Medulla oblongata (tissue), 1 donor: ENCODE measurements at regions not wholly inside any gene's neighbourhood (a gene's known extent, or its start where the extent isn't known, plus 50 kb on each side); places are given as distances from the start of the nearest gene placed in this dataset.
"Not testable (repeated sequence)": the region's sequence is repeated elsewhere in the genome, so short reads cannot be mapped to it uniquely, and the experiment has no call there.

Experiments used
- DNase-seq: peaks from one replicate; pipeline ENCODE4 v3.0.0-alpha.2; 2015; ENCODE audit errors: extremely low spot score

DNA sequence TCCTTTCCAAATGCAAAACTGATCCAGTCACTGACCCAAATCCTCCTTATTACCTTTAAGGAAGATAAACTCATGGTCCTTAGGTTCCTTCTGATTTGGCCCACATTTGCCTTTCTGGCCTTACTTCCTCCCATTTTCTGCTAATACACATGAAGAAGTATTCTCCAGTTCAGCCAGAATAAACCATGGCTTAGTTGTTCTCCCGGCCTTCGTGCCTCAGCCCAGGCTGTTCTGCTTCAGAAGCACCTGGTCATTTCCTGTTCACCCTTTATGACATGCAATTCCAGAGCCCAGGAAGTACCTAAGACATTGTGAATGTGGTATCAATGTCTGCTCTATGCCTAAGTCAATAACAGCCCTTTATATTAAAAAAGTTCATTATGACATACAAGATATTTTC is 4790.1 kb upstream of the OR11H1 start:
- DNase-seq, result not testable (repeated sequence)

DNA sequence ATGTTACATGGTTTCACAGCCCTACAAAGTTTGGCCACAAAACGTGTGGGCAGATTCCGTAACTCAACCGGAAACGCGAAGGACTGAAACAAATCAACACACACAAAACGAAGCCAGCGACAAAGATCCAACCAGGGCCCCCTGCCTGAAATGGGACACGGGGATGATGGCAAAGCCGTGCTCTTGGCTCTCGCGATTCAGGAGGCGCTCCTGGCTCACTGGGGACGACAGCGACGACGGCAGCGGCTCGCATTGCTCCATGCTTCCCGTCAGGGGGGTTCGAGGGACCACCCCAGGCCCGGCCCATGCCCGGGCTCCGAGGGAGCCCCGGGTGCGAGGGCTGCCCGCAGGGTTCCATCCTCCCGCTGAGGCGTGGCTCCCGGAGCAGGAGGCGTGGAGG is 4786.8 kb upstream of the OR11H1 start:
- DNase-seq, result no peak

DNA sequence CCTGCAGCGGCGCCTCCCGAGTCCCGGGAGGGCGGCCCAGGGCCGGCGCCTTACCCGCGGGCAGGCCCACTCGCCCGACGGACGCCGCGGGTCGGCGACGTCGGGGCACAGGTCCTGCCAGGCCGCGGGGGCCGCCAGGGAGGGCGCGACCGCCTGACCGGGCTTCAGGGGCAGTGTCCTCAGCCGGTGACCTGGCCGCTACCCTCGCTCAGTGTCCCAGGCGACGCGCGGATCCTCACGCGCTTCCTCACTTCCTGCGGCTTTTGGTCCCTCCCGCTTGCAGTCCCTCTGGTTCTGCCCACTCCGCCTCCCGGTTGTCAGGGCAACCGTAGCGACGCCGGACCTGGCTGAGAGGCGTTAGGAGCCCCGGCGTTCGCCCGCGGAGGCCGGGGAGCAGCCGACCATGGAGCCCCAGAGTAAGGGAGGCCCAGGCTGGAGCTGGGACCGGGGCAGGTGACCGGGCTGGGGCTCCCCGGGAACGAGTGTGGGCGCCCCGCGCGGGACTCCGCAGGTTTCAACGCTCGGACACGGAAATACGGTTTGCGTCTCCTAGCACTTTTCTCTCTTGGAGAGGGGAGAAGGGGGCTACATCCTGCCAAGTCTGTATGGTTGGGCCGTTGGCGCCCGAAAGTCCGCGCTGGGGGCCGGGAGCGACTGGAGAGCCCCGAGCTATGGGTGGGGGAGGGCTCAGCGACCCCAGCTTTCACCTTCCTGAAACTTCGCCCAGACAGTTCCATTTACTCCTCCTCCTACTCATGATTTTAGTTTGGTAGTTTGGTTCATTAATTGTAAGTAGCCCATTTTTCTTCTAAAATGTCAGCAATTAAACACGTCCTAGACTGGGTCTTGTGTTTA is 4786.0 kb upstream of the OR11H1 start:
- not testable (repeated sequence) for DNase-seq

DNA sequence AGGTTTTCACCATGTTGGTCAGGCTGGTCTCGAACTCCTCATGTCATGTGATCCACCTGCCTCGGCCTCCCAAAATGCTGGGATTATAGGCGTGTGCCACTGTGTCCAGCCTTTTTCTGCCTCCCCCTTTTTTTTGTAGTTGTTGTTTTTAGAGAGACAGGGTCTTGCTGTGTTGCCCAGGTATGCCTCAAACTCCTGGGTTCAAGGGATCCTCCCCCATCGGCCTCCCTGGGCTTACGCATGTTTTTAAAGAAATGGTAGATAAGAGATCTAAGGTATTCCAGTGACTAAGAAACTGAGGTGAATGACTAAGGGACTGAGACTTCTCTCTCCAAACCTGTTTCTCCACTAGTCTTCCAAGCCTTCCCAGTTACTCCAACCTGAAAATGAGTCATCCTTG is 4781.6 kb upstream of the OR11H1 start:
- DNase-seq, result not testable (repeated sequence)

DNA sequence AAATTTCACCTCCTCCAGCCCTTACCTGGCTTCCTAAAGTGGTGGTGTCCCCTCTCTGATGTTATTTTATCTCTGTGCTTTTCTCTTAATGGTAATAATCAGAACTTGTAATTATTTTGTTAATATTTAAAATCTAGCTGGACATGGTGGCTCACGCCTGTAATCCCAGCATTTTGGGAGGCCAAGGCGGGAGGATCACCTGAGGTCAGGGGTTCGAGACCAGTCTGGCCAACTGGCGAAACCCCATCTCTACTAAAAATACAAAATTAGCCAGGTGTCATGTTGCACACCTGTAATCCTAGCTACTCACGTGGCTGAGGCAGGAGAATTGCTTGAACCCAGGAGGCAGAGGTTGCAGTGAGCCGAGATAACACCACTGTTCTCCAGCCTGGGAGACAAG is 4780.8 kb upstream of the OR11H1 start:
- not testable (repeated sequence) for DNase-seq

DNA sequence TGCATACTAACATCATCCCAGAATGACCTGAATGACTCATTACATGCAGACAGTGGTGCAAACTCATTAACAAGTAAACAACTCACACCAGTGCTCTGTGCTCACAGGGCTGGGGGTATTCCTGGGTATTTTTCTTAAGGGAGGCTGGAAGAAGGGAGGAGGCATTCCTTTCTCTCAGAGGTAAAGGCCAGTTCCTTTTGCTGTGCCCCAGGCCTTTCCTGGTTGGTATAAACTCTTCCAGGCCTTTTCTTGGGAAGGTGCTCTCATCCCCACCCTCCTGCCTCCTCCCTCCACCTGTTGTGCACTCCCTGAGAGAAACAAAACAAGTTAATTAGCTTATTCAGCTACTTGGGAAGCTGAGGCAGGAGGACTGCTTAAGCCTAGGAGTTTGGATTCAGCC is 4779.2 kb upstream of the OR11H1 start:
- DNase-seq, result not testable (repeated sequence)

DNA sequence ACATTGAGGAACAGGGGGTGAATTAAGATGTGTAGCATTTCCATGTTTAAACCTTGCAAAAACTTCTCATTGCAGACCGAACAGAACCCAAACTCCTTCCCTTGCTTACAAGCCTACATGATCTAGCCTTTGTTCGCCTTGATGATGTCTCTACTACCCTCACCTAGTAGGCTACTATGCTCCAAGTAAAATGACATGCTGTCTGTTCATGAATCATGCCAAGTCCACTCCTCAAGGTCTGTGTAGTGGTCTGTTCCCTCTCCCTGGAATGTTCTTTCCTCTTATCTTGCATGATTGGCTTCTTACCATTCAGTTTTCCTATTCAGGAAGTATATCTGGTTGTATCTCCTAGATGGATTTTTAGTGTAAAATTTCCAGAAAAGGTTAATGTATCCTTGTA is 4778.6 kb upstream of the OR11H1 start:
- not testable (repeated sequence) for DNase-seq

DNA sequence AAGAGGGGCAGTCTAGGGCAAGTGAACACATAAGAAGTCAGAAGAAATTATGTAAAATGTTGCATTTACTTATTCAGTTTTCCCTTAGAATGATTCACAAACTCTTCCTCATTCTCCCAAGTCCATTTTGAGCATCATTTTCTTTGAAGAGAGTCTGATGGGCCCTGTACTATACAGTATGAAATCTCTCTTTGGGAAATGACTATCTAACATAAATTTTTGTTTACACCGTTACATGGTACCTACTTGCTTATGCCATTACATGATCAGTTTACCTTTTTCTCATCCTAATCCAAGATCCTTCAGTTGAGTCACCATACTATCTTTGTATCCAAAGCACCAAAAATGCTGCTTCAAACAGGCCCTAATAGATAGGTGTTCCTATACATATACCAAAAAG is 4774.4 kb upstream of the OR11H1 start:
- not testable (repeated sequence) for DNase-seq

DNA sequence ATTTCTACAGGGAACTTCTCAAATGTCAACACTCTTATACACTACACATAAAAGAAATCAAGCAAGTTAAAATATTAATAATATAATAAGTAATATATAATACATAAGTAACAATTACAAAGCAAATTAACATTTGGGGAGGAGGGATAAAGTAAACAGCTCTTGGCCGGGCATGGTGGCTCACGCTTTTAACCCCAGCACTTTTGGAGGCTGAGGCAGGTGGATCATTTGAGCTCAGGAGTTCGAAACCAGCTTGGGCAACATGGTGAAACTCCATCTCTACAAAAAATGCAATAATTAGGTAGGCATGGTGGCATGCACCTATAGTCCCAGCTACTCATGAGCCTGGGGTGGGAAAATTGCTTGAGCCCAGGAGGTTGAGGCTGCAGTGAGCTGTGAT is 4772.6 kb upstream of the OR11H1 start:
- DNase-seq, result not testable (repeated sequence)

DNA sequence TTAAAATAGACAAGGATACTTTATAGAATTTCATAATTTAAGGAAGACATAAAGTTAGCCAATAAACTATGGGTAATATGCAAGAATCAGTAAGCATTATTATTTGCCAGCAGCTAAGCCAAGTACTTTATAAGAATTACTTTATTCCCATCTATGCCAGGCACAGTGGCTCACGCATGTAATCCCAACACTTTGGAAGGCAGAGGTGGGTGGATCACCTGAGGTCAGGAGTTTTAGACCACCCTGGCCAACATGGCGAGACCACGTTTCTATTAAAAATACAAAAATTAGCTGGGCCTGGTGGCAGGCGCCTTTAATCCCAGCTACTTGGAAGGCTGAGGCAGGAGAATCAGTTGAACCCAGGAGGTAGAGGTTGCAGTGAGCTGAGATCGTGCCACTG is 4767.6 kb upstream of the OR11H1 start:
- not testable (repeated sequence) for DNase-seq

DNA sequence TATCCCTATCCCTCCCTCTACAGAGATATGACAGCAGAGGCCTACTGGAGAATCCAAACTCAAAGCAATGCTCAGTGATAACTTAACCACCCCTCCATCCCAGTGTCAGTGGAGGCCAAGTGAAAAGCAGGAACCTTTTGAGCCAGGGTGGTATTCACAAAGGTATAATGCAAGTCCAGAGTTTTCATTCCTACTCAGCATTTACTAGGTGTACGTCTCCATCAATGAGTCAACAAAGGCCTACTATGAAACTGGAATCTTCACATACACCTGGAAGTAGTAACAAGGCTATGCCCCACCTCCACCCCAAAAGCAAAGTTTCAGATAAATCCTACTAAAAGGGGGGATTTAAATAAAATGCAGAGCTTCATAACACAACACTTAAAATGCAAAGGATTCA is 4761.7 kb upstream of the OR11H1 start:
- not testable (repeated sequence) for DNase-seq

DNA sequence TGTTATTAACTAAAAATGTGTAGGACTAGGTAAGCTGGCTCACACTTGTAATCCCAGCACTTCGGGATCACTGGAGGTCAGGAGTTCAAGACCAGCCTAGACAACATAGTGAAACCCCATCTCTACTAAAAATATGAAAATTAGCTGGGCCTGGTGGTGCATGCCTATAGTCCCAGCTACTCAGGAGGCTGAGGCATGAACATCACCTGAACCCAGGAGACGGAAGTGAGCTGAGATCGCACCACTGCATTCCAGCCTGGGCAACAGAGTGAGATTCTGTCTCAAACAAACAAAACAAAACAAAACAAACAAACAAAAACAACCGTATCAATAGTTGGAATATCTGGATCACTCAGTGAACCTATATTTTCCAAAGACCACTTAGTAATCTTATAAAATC is 4759.1 kb upstream of the OR11H1 start:
- DNase-seq, result not testable (repeated sequence)

DNA sequence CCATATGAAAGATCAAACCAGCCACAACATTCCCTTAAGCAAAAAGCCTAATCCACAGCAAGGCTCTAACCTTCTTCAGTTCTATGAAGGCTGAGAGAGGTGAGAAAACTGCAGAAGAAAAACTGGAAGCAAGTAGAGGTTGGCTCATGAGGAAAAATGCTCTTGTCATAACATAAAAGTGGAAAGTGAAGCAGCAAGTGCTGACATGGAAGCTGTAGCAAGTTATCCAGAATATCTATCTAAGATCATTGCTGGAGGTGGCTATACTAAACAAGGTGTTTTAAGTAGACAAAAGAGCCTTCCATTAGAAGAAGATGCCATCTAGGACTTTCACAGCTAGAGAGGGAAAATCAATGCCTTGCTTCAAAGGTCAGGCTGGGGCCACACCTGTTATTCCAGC is 4756.2 kb upstream of the OR11H1 start:
- not testable (repeated sequence) for DNase-seq

DNA sequence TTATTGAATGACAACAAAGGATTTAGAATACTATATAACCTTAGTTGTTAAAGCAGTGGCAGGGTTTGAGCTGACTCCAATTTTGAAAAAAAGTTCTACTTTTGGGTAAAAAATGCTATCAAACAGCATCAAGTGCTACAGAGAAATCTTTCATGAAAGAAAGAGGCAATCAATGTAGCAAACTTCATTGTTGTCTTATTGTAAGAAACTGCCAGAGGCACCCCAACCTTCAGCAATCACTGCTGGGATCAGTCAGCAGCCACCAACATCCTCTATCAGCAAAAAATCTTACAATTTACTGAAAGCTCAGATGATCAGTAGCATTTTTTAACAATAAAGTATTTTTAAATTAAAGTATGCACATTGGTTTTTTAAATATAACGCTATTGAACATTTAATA is 4754.7 kb upstream of the OR11H1 start:
- DNase-seq, result not testable (repeated sequence)

DNA sequence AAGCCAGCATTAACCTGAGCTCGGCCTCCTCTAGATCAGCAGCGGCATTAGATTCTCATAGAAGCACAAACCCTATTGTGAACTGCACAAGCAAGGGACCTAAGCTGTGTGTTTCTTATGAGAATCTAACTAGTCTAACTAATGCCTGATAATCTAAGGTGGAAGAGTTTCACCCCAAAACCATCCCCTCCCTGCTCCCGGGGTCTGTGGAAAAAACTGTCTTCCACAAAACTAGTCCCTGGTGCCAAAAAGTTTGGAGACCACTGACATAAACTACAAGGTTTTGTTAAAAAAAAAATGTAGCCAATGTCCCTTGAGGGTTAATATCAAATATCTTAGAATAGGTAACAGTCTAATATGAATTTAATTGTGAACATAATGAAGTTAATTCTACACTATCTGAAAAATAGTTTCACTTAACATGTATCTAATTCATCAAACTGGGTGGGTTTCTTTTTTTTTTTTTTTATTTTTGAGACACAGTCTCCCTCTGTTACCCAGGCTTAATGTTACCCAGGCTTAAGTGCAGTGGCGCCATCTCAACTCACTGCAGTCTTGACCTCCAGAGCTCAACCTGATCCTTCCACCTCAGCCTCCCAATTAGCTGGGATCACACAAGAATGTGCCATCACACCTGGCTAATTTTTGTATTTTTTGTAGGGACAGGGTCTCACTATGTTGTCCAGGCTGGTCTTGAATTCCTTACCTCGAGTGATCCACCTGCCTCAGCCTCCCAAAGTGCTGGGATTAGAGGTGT is 4752.2 kb upstream of the OR11H1 start:
- not testable (repeated sequence) for DNase-seq

DNA sequence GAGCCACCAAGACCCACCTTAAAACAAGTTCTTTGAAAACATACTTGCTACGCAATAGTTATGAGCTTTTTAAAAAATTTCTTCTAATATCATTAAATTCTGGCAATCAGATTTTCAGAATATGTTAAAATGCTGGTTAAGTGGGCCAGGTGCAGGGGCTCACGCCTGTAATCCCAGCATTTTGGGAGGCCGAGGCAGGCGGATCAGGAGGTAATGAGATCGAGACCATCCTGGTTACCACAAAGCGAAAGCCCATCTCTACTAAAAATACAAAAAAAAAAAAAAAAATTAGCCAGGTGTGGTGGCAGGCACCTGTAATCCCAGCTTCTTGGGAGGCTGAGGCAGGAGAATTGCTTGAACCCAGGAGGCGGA is 4751.6 kb upstream of the OR11H1 start:
- DNase-seq, result not testable (repeated sequence)

DNA sequence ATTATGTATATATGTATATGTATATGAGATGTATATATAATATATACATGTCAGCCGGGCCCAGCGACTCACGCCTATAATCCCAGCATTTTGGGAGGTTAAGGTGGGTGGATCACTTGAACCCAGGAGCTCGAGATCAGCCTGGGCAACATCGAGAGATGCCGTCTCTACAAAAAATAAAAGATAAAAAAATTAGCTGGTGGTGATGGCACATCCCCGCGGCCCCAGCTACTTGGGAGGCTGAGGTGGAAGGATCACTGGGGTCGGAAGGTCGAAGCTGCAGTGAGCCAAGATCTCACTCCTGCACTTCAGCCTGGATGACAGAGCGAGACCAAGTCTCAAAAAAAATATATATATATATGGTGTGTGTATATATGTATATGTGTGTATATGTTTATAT is 4750.3 kb upstream of the OR11H1 start:
- not testable (repeated sequence) for DNase-seq

DNA sequence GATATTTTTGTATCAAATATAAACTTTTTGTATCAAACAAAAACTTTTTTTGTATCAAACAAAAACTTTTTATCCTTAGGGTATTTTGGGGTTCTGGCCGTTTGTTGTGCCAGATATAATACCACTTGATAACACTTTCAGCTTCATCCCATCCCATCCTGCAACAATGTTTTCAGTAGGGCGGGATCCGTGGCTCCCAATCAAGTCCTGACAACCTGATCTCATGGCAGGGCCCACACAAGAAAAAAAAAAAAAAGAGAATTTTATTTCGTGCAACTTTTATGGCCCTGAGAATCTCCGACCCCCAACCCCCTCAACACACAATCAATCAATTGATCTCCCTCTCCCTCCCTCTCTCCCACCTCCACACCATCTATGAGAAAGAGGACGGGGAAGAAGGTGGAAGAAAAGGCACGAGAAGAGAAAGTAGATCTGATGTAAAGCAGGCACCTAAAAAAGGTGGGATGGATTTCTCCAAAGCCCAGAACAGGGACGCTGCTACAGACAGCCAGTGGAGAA is 4749.6 kb upstream of the OR11H1 start:
- DNase-seq, result no peak

DNA sequence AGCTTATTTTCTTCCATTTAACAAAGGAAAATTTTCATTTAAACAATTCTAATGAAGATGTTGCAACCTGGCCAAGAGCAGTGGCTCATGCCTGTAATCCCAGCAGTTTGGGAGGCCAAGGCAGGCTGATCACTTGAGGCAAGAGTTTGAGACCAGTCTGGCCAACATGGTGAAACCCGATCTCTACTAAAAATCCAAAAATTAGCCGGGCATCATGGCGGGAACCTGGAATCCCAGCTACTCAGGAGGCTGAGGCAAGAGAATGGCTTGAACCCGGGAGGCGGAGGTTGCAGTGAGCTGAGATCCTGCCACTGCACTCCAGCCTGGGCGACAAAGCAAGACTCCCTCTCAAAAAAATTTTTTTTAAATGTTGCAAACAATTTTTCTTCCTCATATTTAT is 4748.8 kb upstream of the OR11H1 start:
- not testable (repeated sequence) for DNase-seq

DNA sequence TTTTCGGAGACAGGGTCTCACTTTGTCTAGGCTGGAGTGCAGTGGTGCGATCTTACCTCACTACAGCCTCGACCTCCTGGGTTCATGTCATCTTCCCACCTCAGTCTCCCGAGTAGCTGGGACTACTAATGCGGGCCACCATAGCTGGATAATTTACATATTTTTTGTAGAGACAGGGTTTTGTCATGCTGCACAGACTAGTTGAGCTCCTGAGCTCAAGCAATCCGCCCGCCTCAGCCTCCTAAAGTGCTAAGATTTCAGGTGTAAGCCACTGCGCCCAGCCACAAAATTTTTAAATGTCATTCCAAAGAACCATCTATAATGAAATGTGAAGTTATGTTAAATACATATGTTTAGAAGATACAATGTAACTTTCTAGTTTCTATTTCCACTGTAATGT is 4747.7 kb upstream of the OR11H1 start:
- no peak for DNase-seq

DNA sequence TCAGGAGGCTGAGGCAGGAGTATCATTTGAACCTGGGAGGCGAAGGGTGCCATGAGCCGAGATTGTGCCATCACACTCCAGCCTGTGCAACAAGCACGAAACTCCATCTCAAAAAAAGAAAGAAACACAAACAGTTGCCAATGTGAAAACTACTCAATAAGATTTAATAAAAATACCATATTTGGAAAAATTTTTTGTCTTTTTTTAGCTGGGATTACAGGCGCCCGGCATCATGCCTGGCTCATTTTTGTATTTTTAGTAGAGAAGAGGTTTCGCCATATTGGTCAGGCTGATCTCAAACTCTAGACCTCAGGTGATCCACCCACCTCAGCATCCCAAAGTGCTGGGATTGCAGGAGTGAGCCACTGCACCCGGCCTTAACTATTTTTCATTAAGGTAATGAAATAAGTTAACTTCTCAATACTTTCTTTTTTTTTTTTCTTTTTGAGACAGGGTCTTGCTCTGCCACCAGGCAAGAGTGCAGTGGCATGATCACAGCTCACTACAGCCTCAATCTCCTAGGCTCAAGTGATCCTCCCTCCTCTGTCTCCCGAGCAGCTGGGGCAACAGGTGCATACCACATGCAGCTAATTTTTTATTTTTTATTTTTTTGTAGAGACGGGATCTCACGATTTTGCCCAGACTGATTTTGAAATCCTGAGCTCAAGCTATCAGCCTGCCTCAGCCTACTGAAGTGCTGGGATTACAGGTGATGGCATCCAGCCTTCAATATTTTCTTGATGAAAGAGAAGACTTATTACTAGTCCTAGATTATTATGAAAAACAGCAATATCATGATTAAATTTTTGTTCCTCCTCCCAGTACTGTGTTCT is 4746.2 kb upstream of the OR11H1 start:
- no peak for DNase-seq
